ENCODE measurements at regions not wholly inside any gene's neighbourhood (a gene's known extent, or its start where the extent isn't known, plus 50 kb on each side); places are given as distances from the start of the nearest gene placed in this dataset.
"Not testable (repeated sequence)": the region's sequence is repeated elsewhere in the genome, so short reads cannot be mapped to it uniquely, and the experiment has no call there.

DNA sequence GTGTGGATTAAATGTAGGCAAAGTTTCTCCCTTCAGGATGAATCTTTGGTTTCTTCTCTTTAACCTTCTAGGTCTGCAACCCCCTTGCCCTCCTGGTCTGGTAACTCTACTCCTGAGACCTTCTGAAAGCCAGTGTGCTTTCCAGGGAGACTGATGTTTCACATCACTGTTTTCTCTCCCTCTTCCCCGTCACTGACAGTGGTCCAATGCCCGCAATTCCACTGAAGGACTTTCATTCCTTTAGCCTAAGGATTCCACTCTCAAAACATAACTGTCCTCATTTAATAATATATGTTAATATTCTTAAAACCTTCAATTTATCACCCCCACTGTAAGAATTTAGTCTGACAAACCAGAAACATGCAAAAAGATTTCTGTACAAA, 101.5 kb upstream of the CPNE4 start:
- Mint-ChIP-seq H3K4me3 (no peak overlapping the region), H3K9me3 (peaks cover 2% of the 10 kb centered on the region), H3K27ac (ENCODE audit: unreplicated experiment) (no peak overlapping the region), H3K27me3 (ENCODE audit: low read depth) (peaks cover 16% of the 10 kb centered on the region), H3K36me3 (ENCODE audit: low read depth) (no peaks in the 10 kb centered on the region), H3K4me1 (peaks cover 11% of the 10 kb centered on the region)
- TF ChIP-seq, protein P1, sequence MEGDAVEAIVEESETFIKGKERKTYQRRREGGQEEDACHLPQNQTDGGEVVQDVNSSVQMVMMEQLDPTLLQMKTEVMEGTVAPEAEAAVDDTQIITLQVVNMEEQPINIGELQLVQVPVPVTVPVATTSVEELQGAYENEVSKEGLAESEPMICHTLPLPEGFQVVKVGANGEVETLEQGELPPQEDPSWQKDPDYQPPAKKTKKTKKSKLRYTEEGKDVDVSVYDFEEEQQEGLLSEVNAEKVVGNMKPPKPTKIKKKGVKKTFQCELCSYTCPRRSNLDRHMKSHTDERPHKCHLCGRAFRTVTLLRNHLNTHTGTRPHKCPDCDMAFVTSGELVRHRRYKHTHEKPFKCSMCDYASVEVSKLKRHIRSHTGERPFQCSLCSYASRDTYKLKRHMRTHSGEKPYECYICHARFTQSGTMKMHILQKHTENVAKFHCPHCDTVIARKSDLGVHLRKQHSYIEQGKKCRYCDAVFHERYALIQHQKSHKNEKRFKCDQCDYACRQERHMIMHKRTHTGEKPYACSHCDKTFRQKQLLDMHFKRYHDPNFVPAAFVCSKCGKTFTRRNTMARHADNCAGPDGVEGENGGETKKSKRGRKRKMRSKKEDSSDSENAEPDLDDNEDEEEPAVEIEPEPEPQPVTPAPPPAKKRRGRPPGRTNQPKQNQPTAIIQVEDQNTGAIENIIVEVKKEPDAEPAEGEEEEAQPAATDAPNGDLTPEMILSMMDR (conservative IDR thresholded peaks at IDR 0.05) = no peak
- no peak for DNase-seq (ENCODE audit: low read depth, low spot score)

DNA sequence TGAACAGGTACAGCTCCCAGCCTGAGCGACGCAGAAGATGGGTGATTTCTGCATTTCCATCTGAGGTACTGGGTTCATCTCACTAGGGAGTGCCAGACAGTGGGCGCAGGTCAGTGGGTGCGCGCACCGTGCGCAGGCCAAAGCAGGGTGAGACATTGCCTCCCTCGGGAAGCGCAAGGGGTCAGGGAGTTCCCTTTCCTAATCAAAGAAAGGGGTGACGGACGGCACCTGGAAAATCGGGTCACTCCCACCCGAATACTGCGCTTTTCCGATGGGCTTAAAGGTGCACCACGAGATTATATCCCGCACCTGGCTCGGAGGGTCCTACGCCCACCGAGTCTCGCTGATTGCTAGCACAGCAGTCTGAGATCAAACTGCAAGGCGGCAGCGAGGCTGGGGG, 102.1 kb upstream of the CPNE4 start:
- peaks cover 11% of the 10 kb centered on the region for H3K4me1 Mint-ChIP-seq
- not testable (repeated sequence) for H3K27ac Mint-ChIP-seq (ENCODE audit: unreplicated experiment)

DNA sequence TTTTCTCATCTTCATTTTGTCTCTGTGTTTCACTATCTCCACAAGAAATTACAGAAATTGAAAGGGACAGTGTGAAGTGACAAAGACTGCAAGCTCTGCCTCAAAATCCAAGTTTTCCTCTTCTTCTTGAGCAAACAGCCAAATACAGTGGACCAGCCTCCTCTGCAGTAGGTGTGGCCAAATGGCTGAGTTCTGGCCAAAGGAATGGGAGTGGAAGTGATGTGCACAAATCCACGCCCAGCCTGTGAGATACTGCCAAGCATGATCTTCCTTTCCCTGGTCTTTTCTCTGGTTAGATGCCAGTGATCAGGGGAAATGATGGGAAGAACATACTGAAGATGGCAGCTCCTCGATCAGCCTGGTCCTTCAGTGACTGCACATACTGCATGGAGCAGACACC, 111.0 kb upstream of the CPNE4 start:
- no peak overlapping the region for H3K27ac Mint-ChIP-seq (ENCODE audit: unreplicated experiment)
- TF ChIP-seq, protein P1 (conservative IDR thresholded peaks at IDR 0.05) = no peak
- H3K36me3 Mint-ChIP-seq (ENCODE audit: low read depth) = no peaks in the 10 kb centered on the region
- H3K4me3 Mint-ChIP-seq = no peak overlapping the region
- no peaks in the 10 kb centered on the region for H3K4me1 Mint-ChIP-seq
- DNase-seq (ENCODE audit: low read depth, low spot score) = no peak
- peaks cover 33% of the 10 kb centered on the region for H3K27me3 Mint-ChIP-seq (ENCODE audit: low read depth)
- H3K9me3 Mint-ChIP-seq = no peaks in the 10 kb centered on the region

More for the DNA sequence above, 102.1 kb upstream of the CPNE4 start:
- H3K4me3 Mint-ChIP-seq; H3K36me3 Mint-ChIP-seq (ENCODE audit: low read depth); DNase-seq (ENCODE audit: low read depth, low spot score); H3K9me3 Mint-ChIP-seq: not testable (repeated sequence)
- H3K27me3 Mint-ChIP-seq (ENCODE audit: low read depth) = peaks cover 16% of the 10 kb centered on the region

DNA sequence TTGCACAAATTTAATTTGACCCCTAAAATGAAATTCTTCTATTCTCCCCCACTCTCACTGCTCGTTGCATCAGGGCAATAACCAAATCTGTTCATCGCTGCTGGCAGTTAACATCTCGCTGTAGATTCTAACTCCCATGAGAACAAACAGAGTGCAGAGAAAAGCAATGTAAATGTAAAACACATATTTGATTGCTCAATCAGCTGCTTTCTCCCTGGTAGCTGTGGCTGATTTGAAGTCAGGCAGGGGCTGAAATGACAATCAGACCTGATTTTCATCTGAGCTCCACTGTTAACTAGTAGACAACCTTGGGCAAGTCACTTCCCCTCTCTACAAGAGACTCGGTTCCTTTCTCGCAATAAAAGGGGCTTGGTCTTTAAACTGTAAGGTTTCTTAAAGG, 119.8 kb upstream of the CPNE4 start:
- Mint-ChIP-seq H3K9me3 (no peaks in the 10 kb centered on the region), H3K27ac (ENCODE audit: unreplicated experiment) (no peak overlapping the region), H3K4me1 (no peaks in the 10 kb centered on the region), H3K4me3 (no peak overlapping the region), H3K27me3 (ENCODE audit: low read depth) (peaks cover 38% of the 10 kb centered on the region), H3K36me3 (ENCODE audit: low read depth) (no peaks in the 10 kb centered on the region)
- TF ChIP-seq, protein P1 (conservative IDR thresholded peaks at IDR 0.05) = no peak
- DNase-seq (ENCODE audit: low read depth, low spot score) = no peak

DNA sequence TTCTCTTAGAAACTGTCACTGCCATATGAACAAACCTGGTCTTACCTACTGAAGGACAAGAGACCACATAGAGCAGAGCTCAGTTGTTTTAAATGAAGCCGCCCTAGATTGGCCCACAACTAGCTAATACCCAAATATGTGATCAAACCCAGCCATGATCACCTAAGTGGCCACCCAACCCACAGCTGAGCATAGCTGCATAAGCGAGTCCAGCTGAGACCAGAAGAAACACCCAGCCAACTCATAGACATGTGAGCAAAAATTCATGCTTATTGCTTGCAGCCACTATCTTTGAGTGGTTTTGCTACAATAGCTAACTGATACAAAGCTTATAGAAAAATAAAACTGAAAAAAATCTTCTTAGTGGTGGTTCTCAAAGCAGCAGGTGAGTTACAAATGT, 124.3 kb upstream of the CPNE4 start:
- H3K4me1 Mint-ChIP-seq = no peaks in the 10 kb centered on the region
- TF ChIP-seq, protein P1 (conservative IDR thresholded peaks at IDR 0.05) = no peak
- H3K4me3 Mint-ChIP-seq = no peak overlapping the region
- H3K36me3 Mint-ChIP-seq (ENCODE audit: low read depth) = no peaks in the 10 kb centered on the region
- no peak for DNase-seq (ENCODE audit: low read depth, low spot score)
- H3K27ac Mint-ChIP-seq (ENCODE audit: unreplicated experiment) = no peak overlapping the region
- H3K27me3 Mint-ChIP-seq (ENCODE audit: low read depth) = peaks cover 32% of the 10 kb centered on the region
- H3K9me3 Mint-ChIP-seq = no peaks in the 10 kb centered on the region

DNA sequence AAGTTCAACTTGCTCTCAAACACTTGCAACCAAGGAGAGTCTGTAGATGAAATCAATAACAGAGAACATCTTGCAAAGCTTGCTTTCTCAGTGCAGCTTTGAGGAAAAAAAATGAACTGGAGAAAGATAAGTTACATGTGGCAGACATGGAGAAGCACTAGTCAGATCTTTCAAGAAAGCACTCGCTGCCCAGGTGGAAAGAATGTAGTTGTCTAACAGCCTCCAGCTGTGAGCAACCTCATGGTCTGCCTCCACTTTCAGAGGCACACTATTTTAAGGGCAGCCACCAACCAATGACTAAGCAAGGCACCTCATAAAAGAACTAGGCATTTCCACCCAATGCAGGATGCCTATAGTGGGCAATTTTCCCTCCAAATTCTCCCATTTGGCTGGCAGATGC, 125.4 kb upstream of the CPNE4 start:
- no peak for DNase-seq (ENCODE audit: low read depth, low spot score)
- Mint-ChIP-seq H3K36me3 (ENCODE audit: low read depth) (no peaks in the 10 kb centered on the region), H3K4me1 (no peaks in the 10 kb centered on the region), H3K27ac (ENCODE audit: unreplicated experiment) (no peak overlapping the region), H3K9me3 (no peaks in the 10 kb centered on the region), H3K27me3 (ENCODE audit: low read depth) (peaks cover 33% of the 10 kb centered on the region), H3K4me3 (no peak overlapping the region)
- TF ChIP-seq, protein P1 (conservative IDR thresholded peaks at IDR 0.05) = no peak
